PFSK-1 (cell line): ENCODE measurements at regions not wholly inside any gene's neighbourhood (a gene's known extent, or its start where the extent isn't known, plus 50 kb on each side); places are given as distances from the start of the nearest gene placed in this dataset.

Source experiments
- FOXP2 ChIP-seq: optimal IDR thresholded peaks from 2 replicates; pipeline ENCODE3; 2011; ENCODE audit warnings: borderline replicate concordance, control low read depth, inconsistent platforms; ENCODE audit not compliant: insufficient read depth; ENCODE audit errors: extremely low read length, extremely low read depth
- POLR2AphosphoS5 ChIP-seq: IDR thresholded peaks from 2 replicates; pipeline ENCODE4 v1.6.1; 2012; ENCODE audit warnings: low read depth, mild to moderate bottlenecking, control low read depth, low read length, moderate library complexity
- SIN3A ChIP-seq: IDR thresholded peaks from 2 replicates; pipeline ENCODE4 v1.6.1; 2012; ENCODE audit warnings: mild to moderate bottlenecking, low read length, moderate library complexity, borderline replicate concordance; ENCODE audit not compliant: insufficient read depth
- TAF1 ChIP-seq: IDR thresholded peaks from 2 replicates; pipeline ENCODE4 v1.6.1; 2012; ENCODE audit warnings: low read length, control low read depth, borderline replicate concordance; ENCODE audit not compliant: insufficient read depth
- TF ChIP-seq, protein P1 (sequence below), 2 experiments: IDR thresholded peaks; 2 replicates each; pipeline versions ENCODE4 v1.6.1 to v1.8.0; 2011 to 2012; ENCODE audit warnings: low read depth in 2 of 2, low read length in 2 of 2, control low read depth in 1 of 2, inconsistent platforms in 1 of 2, mild to moderate bottlenecking in 1 of 2, moderate library complexity in 1 of 2; ENCODE audit not compliant: insufficient read depth in 1 of 2

GRCh38 chr1:188371295-188371806, 1542.6 kb downstream of the PLA2G4A start:
- TF ChIP-seq FOXP2 (no peak), POLR2AphosphoS5 (no peak), SIN3A (no peak), TAF1 (no peak)
- TF ChIP-seq, protein P1, sequence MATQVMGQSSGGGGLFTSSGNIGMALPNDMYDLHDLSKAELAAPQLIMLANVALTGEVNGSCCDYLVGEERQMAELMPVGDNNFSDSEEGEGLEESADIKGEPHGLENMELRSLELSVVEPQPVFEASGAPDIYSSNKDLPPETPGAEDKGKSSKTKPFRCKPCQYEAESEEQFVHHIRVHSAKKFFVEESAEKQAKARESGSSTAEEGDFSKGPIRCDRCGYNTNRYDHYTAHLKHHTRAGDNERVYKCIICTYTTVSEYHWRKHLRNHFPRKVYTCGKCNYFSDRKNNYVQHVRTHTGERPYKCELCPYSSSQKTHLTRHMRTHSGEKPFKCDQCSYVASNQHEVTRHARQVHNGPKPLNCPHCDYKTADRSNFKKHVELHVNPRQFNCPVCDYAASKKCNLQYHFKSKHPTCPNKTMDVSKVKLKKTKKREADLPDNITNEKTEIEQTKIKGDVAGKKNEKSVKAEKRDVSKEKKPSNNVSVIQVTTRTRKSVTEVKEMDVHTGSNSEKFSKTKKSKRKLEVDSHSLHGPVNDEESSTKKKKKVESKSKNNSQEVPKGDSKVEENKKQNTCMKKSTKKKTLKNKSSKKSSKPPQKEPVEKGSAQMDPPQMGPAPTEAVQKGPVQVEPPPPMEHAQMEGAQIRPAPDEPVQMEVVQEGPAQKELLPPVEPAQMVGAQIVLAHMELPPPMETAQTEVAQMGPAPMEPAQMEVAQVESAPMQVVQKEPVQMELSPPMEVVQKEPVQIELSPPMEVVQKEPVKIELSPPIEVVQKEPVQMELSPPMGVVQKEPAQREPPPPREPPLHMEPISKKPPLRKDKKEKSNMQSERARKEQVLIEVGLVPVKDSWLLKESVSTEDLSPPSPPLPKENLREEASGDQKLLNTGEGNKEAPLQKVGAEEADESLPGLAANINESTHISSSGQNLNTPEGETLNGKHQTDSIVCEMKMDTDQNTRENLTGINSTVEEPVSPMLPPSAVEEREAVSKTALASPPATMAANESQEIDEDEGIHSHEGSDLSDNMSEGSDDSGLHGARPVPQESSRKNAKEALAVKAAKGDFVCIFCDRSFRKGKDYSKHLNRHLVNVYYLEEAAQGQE (IDR thresholded peaks at IDR 0.05; ENCODE audit: insufficient read depth in 1 of 2, low read depth in 2 of 2, low read length in 2 of 2): no peak

DNA sequence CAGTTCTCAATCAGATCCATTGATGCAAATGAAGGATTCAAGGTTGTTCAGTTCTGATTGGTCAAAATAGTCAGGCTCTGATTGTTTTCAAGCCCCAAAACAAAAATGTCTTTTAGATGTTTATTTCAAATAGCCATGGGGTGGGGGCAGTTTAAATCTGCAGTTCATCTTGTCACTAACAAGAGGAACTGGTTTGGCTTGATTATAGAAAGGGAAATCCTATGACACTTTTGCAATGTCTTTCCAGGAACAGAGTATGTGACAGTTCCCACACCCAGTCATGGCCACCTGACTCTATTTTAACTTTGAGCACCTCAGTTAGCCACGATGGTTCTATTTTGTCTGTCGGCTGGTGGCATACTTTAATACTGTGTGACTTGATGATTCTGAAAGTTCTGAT, 1544.1 kb downstream of the PLA2G4A start:
- TF ChIP-seq SIN3A (no peak), FOXP2 (no peak)

GRCh38 chr1:188382851-188383250, 1554.1 kb downstream of the PLA2G4A start:
- TF ChIP-seq TAF1: no peak
- no peak for TF ChIP-seq FOXP2
- no peak for TF ChIP-seq POLR2AphosphoS5

DNA sequence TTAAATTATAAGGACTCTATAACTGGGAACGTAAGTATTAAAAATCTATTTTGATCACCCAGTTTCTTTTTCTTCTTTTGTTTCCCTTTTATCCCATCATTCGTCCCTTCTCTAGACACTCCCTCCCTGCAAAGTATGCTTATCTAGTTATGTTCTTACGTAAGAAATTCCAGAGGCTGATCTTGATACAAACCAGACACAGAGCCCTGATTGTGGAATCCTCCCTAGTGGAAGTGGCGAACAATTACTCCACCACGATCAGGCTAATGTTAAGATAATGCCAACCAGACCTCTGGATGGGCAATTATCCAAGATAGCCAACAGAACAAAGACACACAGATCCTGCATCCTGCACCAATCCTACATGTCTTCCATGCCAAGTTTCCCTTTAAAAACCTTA, 1557.4 kb downstream of the PLA2G4A start:
- TF ChIP-seq POLR2AphosphoS5: no peak

DNA sequence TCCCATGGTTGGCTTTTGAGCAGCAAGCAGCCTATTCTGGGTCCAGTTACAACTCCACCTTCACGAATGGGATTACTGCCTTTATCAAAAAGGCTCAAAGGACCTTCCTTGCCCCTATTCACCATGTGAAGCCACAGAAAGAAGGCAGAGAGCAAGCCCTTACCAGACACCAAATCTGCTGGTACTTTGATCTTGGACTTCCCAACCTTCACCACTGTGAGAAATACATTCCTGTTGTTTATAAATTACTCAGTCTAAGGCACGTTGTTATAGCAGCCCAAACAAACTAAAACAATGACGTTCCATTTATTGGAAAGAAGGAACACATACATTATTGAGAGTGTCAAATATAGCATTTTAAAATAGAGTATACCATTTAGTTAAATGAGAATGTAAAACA, 1557.9 kb downstream of the PLA2G4A start:
- TF ChIP-seq FOXP2: no peak
- no peak for TF ChIP-seq SIN3A
- TF ChIP-seq, protein P1 (IDR thresholded peaks at IDR 0.05; ENCODE audit: insufficient read depth in 1 of 2, low read depth in 2 of 2, low read length in 2 of 2): no peak
- no peak for TF ChIP-seq POLR2AphosphoS5
- TF ChIP-seq TAF1: no peak

- TF ChIP-seq, protein P1 (IDR thresholded peaks at IDR 0.05; ENCODE audit: insufficient read depth in 1 of 2, low read depth in 2 of 2, low read length in 2 of 2): no peak
- TF ChIP-seq SIN3A (no peak), POLR2AphosphoS5 (no peak)
These were observed 1565.9 kb downstream of the PLA2G4A start for GRCh38 chr1:188394677-188395076.

DNA sequence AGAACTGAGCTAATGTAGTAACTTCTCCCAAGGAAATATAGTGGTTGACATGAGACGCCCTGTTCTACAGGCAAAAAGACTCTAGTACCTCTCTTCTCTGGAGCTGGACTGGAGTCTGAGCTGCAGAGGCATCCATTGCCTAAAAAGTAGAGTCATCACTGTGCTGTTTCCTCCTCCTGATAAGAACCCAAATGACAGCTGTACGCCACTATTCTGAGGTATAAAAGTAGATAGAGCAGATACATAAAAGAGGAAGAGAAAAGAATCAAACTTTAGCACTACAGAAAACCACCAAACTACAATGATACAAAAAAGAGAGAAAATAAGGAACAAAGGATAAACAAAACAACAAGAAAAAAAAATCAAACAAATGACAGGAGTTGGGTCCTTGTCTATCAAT, 1568.8 kb downstream of the PLA2G4A start:
- TF ChIP-seq SIN3A (no peak), POLR2AphosphoS5 (no peak), FOXP2 (no peak), TAF1 (no peak)
- TF ChIP-seq, protein P1 (IDR thresholded peaks at IDR 0.05; ENCODE audit: insufficient read depth in 1 of 2, low read depth in 2 of 2, low read length in 2 of 2): no peak
